CD14-positive monocyte (primary cell): ENCODE measurements at regions not wholly inside any gene's neighbourhood (a gene's known extent, or its start where the extent isn't known, plus 50 kb on each side); places are given as distances from the start of the nearest gene placed in this dataset.

Source experiments
- DNase-seq, 3 donors: peaks; one replicate each; pipeline ENCODE4 v3.0.0-alpha.2; 2011 to 2022
- H2AFZ ChIP-seq: 2 replicates; pipeline ENCODE4 v1.6.0; 2012; ENCODE audit warnings: mild to moderate bottlenecking, low read depth, low read length, inconsistent platforms; ENCODE audit not compliant: insufficient read depth, poor library complexity, severe bottlenecking
- H3K27ac ChIP-seq, 2 donors: 1 replicate in 1 of 2; 2 replicates in 1 of 2; pipeline ENCODE4 v1.5.1; 2012 to 2013; ENCODE audit warnings: low read length in 2 of 2, control low read depth in 1 of 2, inconsistent platforms in 1 of 2, low read depth in 1 of 2, mild to moderate bottlenecking in 1 of 2
- H3K27me3 ChIP-seq, 2 donors: one replicate each; pipeline versions ENCODE4 v1.6.0 to v1.6.1; 2011 to 2013; ENCODE audit warnings: low read length in 2 of 2; ENCODE audit not compliant: control insufficient read depth in 2 of 2, insufficient read depth in 2 of 2
- H3K36me3 ChIP-seq, 2 donors: replicated peaks in 1 of 2; 1 replicate in 1 of 2; 2 replicates in 1 of 2; pipeline versions ENCODE4 v1.5.1 to v1.6.1; 2012 to 2013; ENCODE audit warnings: low read length in 2 of 2, control low read depth in 1 of 2, inconsistent platforms in 1 of 2, mild to moderate bottlenecking in 1 of 2; ENCODE audit not compliant: insufficient read depth in 2 of 2, control insufficient read depth in 1 of 2
- H3K4me1 ChIP-seq, 2 donors: 1 replicate in 1 of 2; 2 replicates in 1 of 2; pipeline versions ENCODE4 v1.5.1 to v1.6.1; 2012 to 2013; ENCODE audit warnings: low read length in 2 of 2, control low read depth in 1 of 2, inconsistent platforms in 1 of 2, mild to moderate bottlenecking in 1 of 2, moderate library complexity in 1 of 2; ENCODE audit not compliant: insufficient read depth in 2 of 2, control insufficient read depth in 1 of 2
- H3K4me2 ChIP-seq: replicated peaks from 2 replicates; pipeline ENCODE3; 2012; ENCODE audit warnings: low read length, moderate library complexity, mild to moderate bottlenecking; ENCODE audit not compliant: poor library complexity, severe bottlenecking; ENCODE audit errors: extremely low read depth
- H3K4me3 ChIP-seq, 3 experiments: fragments of 200-600 bp in 1 of 3; sonication (generic) in 1 of 3; replicated peaks in 1 of 3; 1 replicate in 2 of 3; 2 replicates in 1 of 3; pipeline ENCODE4 v1.5.1; 2011 to 2013; ENCODE audit warnings: low read length in 3 of 3, mild to moderate bottlenecking in 3 of 3, control low read depth in 2 of 3, low read depth in 2 of 3, inconsistent platforms in 1 of 3, moderate library complexity in 1 of 3
- H3K79me2 ChIP-seq: 2 replicates; pipeline ENCODE4 v1.6.0; 2012; ENCODE audit warnings: mild to moderate bottlenecking, control low read depth, inconsistent platforms, low read length, moderate library complexity; ENCODE audit not compliant: insufficient read depth
- H3K9ac ChIP-seq: 2 replicates; pipeline ENCODE4 v1.6.0; 2017; ENCODE audit warnings: low read length, mild to moderate bottlenecking; ENCODE audit not compliant: insufficient read depth, poor library complexity, severe bottlenecking
- H3K9me3 ChIP-seq, 2 donors: replicated peaks in 1 of 2; 1 replicate in 1 of 2; 2 replicates in 1 of 2; pipeline versions ENCODE4 v1.5.1 to v1.6.1; 2012 to 2013; ENCODE audit warnings: low read length in 2 of 2, control low read depth in 1 of 2; ENCODE audit not compliant: control insufficient read depth in 1 of 2, insufficient read depth in 1 of 2
- H4K20me1 ChIP-seq: 2 replicates; pipeline ENCODE4 v1.6.0; 2012; ENCODE audit warnings: mild to moderate bottlenecking, low read length, control low read depth, moderate library complexity; ENCODE audit not compliant: insufficient read depth
- H3K27ac Mint-ChIP-seq, 7 donors: one replicate each; pipeline ENCODE4 v1.8.0; 2020; ENCODE audit warnings: mild to moderate bottlenecking in 7 of 7, mixed read lengths in 7 of 7, moderate library complexity in 6 of 7, inconsistent platforms in 2 of 7
- H3K27me3 Mint-ChIP-seq, 3 donors: one replicate each; pipeline ENCODE4 v1.8.0; 2021 to 2022; ENCODE audit warnings: low read depth in 3 of 3, mild to moderate bottlenecking in 3 of 3, mixed read lengths in 3 of 3, moderate library complexity in 3 of 3, inconsistent platforms in 1 of 3
- H3K36me3 Mint-ChIP-seq, 2 donors: one replicate each; pipeline ENCODE4 v1.8.0; 2020; ENCODE audit warnings: mixed read lengths in 2 of 2, inconsistent platforms in 1 of 2, mild to moderate bottlenecking in 1 of 2
- H3K4me1 Mint-ChIP-seq: one replicate; pipeline ENCODE4 v1.8.0; 2020; ENCODE audit warnings: mild to moderate bottlenecking, mixed read lengths
- H3K4me3 Mint-ChIP-seq, 2 donors: one replicate each; pipeline ENCODE4 v1.8.0; 2020; ENCODE audit warnings: mild to moderate bottlenecking in 2 of 2, mixed read lengths in 2 of 2, moderate library complexity in 1 of 2
- H3K9me3 Mint-ChIP-seq, 7 donors: one replicate each; pipeline ENCODE4 v1.8.0; 2020 to 2022; ENCODE audit warnings: mixed read lengths in 7 of 7, mild to moderate bottlenecking in 6 of 7, moderate library complexity in 6 of 7, inconsistent platforms in 2 of 7
- CTCF ChIP-seq: fragments of 200-600 bp; IDR thresholded peaks from one replicate; pipeline ENCODE4 v1.8.0; 2022; ENCODE audit warnings: antibody characterized with exemption, mild to moderate bottlenecking
- WGBS: methylation state at CpG from one replicate; pipeline ENCODE4 v1.1.5; 2013; ENCODE audit warnings: missing lambda C conversion rate; ENCODE audit not compliant: insufficient coverage; 5-methylcytosine and 5-hydroxymethylcytosine counted together
- intact Hi-C, 2 donors: fragments of 100-400 bp; cut with micrococcal nuclease; formaldehyde crosslinking; loops; one replicate each; pipeline versions ENCODE4 v1.15.0 to v1.15.1; 2023

DNA sequence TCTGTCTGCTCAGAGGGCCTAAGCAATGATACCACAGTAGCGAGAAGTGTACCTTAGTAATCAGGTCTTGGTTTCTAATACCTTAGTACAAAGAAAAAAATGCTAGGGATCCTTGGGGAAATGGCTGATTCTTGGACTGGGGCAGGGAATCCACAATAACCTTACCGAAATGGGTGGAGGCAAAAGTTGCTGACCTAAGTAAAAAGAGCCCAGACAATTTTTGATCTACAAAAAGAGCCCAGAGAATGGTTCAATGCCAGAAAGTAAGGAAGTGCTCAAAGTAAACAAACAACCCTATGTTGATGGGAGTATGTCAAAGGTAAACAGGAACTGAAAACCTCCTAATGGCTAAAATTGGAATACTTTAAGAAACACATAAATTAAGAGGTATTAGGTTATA lies 130.1 kb upstream of the MAGEB18 start:
- no peak overlapping the region for H3K27ac ChIP-seq
- H3K4me1 Mint-ChIP-seq = no peaks in the 10 kb centered on the region
- H2AFZ ChIP-seq = no peak overlapping the region
- no peak overlapping the region for H3K4me3 Mint-ChIP-seq
- H3K36me3 Mint-ChIP-seq = no peaks in the 10 kb centered on the region
- peaks cover 0 to 4% of the 10 kb centered on the region in 2 donors for H3K9me3 ChIP-seq
- DNase-seq = no peak
- TF ChIP-seq CTCF = no peak
- H3K9ac ChIP-seq = no peak overlapping the region
- H3K4me2 ChIP-seq = no peak overlapping the region
- peaks cover 0 to 4% (median 0%) of the 10 kb centered on the region in 3 donors for H3K27me3 Mint-ChIP-seq
- H3K4me1 ChIP-seq = no peaks in the 10 kb centered on the region
- peaks cover 0 to 6% (median 1%) of the 10 kb centered on the region in 7 donors for H3K9me3 Mint-ChIP-seq
- H3K27ac Mint-ChIP-seq = no peak overlapping the region
- no peaks in the 10 kb centered on the region for H3K79me2 ChIP-seq
- intact Hi-C loops = no loop called here
- no peaks in the 10 kb centered on the region for H3K36me3 ChIP-seq
- H3K27me3 ChIP-seq = no peaks in the 10 kb centered on the region
- H3K4me3 ChIP-seq = no peak overlapping the region
- no peaks in the 10 kb centered on the region for H4K20me1 ChIP-seq
- no CpG with 5 or more reads among the region's 2 CpGs for WGBS

DNA sequence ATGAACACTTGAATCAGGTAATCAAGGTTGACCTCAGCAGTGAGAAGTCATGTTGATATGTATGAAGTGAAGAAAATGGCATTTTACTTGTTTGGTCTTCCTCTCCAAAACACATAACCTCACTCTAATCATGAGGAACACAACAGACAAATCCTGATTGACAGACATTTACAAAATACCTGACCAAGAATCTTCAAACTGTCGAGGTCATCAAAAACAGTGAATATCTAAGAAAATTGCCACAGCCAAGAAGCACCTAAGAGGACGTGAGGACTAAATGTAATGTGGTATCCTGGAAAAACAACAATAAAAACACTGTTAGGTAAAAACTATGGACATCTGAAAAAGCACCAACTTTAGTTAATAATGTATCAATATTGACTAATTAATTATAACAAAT lies 129.5 kb upstream of the MAGEB18 start:
- Mint-ChIP-seq H3K36me3 (no peaks in the 10 kb centered on the region), H3K4me3 (no peak overlapping the region), H3K9me3 (peaks cover 0 to 6% (median 0%) of the 10 kb centered on the region in 7 donors), H3K4me1 (no peaks in the 10 kb centered on the region), H3K27me3 (peaks cover 0 to 4% (median 0%) of the 10 kb centered on the region in 3 donors), H3K27ac (no peak overlapping the region)
- H3K4me1 ChIP-seq = no peaks in the 10 kb centered on the region
- no peaks in the 10 kb centered on the region for H3K27me3 ChIP-seq
- DNase-seq = no peak
- no peaks in the 10 kb centered on the region for H3K79me2 ChIP-seq
- H3K36me3 ChIP-seq = no peaks in the 10 kb centered on the region
- H3K27ac ChIP-seq = no peak overlapping the region
- H3K4me3 ChIP-seq = no peak overlapping the region
- intact Hi-C loops = no loop called here
- no peak overlapping the region for H3K9ac ChIP-seq
- H4K20me1 ChIP-seq = no peaks in the 10 kb centered on the region
- no CpG with 5 or more reads among the region's 2 CpGs for WGBS
- H3K4me2 ChIP-seq = no peak overlapping the region
- no peak overlapping the region for H2AFZ ChIP-seq
- TF ChIP-seq CTCF = no peak
- no peaks in the 10 kb centered on the region for H3K9me3 ChIP-seq
